GM18498 (cell line): ENCODE measurements at regions not wholly inside any gene's neighbourhood (a gene's known extent, or its start where the extent isn't known, plus 50 kb on each side); places are given as distances from the start of the nearest gene placed in this dataset.
"Not testable (repeated sequence)": the region's sequence is repeated elsewhere in the genome, so short reads cannot be mapped to it uniquely, and the experiment has no call there.

Experiments
- ATAC-seq: cut with Tn5 transposase; IDR thresholded peaks from one replicate; pipeline ENCODE4 v1.9.1; 2021; ENCODE audit warnings: mild to moderate bottlenecking, moderate library complexity; ENCODE audit not compliant: unreplicated experiment

- no peak for ATAC-seq
These were observed 140.9 kb downstream of the RNF144B start for GRCh38 chr6:18527836-18528743.

- no peak for ATAC-seq
These were observed 143.1 kb downstream of the RNF144B start for GRCh38 chr6:18530201-18530600.

- ATAC-seq: no peak
These were observed 145.0 kb downstream of the RNF144B start for GRCh38 chr6:18532139-18532538.

- no peak for ATAC-seq
These were observed 146.6 kb downstream of the RNF144B start for GRCh38 chr6:18533793-18534192.

- no peak for ATAC-seq
These were observed 149.5 kb downstream of the RNF144B start for GRCh38 chr6:18536591-18537055.

- no peak for ATAC-seq
These were observed 151.2 kb downstream of the RNF144B start for GRCh38 chr6:18538315-18538714.

- ATAC-seq: no peak
These were observed 155.9 kb downstream of the RNF144B start for GRCh38 chr6:18543051-18543450.

- not testable (repeated sequence) for ATAC-seq
These were observed 158.0 kb downstream of the RNF144B start for GRCh38 chr6:18545142-18545541.

- no peak for ATAC-seq
These were observed 158.6 kb downstream of the RNF144B start for GRCh38 chr6:18545726-18546125.

- ATAC-seq: no peak
These were observed 163.0 kb downstream of the RNF144B start for GRCh38 chr6:18550119-18550518.

- no peak for ATAC-seq
These were observed 164.1 kb downstream of the RNF144B start for GRCh38 chr6:18551228-18551627.

- no peak for ATAC-seq
These were observed 168.6 kb downstream of the RNF144B start for GRCh38 chr6:18555750-18556149.

GRCh38 chr6:18561037-18561750, 174.0 kb downstream of the RNF144B start:
- no peak for ATAC-seq

- ATAC-seq: no peak
These were observed 175.6 kb downstream of the RNF144B start for GRCh38 chr6:18562726-18563125.

- no peak for ATAC-seq
These were observed 177.6 kb downstream of the RNF144B start for GRCh38 chr6:18564775-18565174.

GRCh38 chr6:18565231-18565630, 178.1 kb downstream of the RNF144B start:
- ATAC-seq: no peak

GRCh38 chr6:18567380-18567779, 180.2 kb downstream of the RNF144B start:
- ATAC-seq: no peak

- ATAC-seq: no peak
These were observed 190.3 kb downstream of the RNF144B start for GRCh38 chr6:18577491-18577890.

- ATAC-seq: no peak
These were observed 192.0 kb downstream of the RNF144B start for GRCh38 chr6:18579166-18579565.

- ATAC-seq: no peak
These were observed 192.7 kb downstream of the RNF144B start for GRCh38 chr6:18579869-18580268.

- no peak for ATAC-seq
These were observed 197.2 kb downstream of the RNF144B start for GRCh38 chr6:18584372-18584771.

- no peak for ATAC-seq
These were observed 198.0 kb downstream of the RNF144B start for GRCh38 chr6:18585032-18585573.
